Activated T-helper 9 cell treated with anti-CD3 and anti-CD28 coated beads, Interleukin-2, amount 50 U/mL, for 16 hours (primary cell): ENCODE measurements at regions not wholly inside any gene's neighbourhood (a gene's known extent, or its start where the extent isn't known, plus 50 kb on each side); places are given as distances from the start of the nearest gene placed in this dataset.

ENCODE experiments used
- DNase-seq: peaks from one replicate; pipeline ENCODE4 v3.0.0-alpha.2; 2020; ENCODE audit warnings: low read depth

GRCh38 chr7:25859412-25860274, 292.4 kb upstream of the NFE2L3 start:
- no peak for DNase-seq

DNA sequence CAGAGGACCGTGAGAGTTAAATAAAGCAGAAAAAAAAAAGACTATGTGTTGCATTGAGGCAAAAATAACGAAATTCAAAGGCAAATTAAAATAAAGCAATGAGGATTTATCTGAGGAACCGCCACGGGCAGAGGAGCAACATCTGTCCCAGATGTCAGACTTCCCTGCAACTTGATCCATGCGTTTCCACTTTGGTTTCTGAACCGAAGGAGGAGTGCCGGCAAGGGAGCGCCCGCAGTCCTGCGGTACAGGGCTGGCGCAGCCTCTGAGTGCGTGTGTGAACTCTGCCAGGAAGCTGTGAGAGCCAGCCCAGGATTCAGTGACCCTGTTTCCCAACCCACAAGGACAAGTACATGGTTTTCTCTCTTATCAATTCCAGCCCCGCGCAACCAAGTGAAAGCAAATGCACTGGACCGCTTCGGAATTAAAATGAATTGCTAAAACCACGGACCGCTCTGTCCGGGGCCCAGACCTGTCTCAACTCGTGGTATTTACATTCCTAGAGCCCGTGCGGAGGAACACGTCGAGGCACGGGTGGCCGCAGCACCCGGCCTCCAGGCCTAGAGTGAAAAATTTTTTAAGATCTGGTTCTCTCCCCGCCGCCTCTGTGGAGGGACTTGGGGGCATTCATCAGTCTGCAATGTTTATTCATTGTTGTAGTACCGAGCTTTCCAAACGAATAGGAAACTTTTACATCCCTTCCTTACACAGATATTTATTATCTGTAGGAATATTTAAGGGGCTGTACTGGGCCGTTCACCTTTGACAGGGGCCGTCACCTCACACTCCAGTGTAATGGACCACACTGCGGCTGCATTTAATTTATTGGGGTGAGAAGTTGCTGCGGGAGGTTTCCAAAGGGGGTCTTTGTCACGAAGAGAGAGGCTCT, 291.5 kb upstream of the NFE2L3 start:
- no peak for DNase-seq

- DNase-seq: no peak
Measured at GRCh38 chr7:25861164-25861496, 290.9 kb upstream of the NFE2L3 start.

DNA sequence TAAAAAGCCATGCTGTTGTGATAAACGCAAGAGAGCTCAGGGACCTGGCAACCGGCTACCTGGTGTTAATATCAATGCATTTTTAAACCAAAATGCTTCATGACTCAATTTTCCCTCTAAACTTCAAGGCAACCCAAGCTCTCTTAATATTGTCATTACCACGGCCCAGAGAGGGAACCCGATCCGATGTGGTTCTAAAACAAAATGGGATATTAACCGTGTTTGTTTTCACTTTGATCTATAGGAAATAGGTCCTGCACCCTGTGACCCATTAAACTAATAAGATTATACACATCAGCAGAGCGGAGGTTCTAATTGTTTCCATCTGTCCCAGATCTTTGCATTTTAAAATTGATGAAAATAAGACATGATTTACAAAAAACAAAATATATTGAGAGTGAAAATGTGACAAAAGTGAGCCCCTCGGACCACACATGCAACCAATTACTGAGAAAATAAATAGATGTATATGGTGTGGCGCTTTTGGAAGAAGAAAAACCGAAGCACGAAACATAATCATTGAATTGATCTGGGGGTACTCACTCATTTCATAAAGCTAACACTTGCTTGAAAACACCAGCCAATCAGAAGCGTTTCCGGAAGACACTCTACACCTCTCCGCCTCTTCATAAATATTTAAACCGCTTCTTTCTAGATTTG, 290.3 kb upstream of the NFE2L3 start:
- DNase-seq: no peak

DNA sequence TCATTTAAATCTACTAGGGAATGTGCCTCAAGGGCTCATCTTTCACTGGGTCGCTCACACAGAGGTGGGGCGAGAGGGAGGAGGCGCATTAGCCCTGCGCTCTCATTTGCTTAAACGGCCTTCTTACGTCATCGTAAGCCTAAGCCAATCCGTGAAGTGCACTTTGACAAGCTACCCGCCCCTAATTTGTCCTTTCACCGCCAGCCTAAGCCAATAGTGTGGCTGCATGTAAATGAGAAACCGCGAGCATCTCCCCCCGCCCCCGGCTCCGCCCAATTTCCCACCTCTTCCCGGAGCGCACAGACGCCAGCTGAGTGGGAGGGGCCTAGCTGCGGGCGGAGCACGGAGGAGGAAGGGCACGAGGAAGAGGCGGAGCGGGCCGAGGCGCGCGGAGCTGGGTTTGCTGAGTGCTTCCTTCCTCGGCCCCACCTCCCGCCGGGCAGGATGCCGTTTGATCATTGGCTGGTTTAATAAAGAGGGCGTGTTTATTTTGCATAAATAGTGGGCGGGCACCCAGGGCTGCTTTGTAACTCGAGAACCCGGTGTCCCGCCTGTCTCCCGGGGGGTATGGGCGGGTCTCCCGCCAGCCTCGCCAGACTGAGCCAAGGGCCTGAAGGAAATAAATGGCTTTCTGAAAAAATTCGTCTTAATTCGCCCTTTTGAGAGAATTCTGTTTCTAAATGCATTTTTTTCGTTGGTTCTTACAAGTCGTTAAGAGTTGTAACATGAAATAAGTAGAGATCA, 289.6 kb upstream of the NFE2L3 start:
- DNase-seq: peak; percentile 67

GRCh38 chr7:25863005-25863728, 288.8 kb upstream of the NFE2L3 start:
- DNase-seq: no peak

- DNase-seq: no peak
Measured at GRCh38 chr7:25863729-25864110, 288.3 kb upstream of the NFE2L3 start.

DNA sequence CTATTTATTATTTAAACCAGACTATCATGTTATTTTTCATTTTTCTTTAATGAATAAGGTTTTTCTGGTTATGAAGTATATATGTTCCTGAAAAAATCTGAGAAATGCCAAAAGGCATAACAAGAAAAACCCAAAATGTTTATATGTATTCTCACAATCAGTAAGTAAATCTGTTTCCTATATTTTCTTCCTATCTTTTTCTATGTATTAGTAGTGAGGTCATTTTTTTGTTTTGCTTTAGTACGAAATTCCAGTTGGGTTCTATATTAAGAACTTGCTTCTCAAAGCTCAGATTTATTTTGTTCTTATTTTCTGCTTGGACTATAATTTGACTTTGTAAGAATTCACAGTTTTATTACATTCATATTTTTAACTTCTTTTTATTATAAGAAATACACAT, 287.5 kb upstream of the NFE2L3 start:
- DNase-seq: no peak

DNA sequence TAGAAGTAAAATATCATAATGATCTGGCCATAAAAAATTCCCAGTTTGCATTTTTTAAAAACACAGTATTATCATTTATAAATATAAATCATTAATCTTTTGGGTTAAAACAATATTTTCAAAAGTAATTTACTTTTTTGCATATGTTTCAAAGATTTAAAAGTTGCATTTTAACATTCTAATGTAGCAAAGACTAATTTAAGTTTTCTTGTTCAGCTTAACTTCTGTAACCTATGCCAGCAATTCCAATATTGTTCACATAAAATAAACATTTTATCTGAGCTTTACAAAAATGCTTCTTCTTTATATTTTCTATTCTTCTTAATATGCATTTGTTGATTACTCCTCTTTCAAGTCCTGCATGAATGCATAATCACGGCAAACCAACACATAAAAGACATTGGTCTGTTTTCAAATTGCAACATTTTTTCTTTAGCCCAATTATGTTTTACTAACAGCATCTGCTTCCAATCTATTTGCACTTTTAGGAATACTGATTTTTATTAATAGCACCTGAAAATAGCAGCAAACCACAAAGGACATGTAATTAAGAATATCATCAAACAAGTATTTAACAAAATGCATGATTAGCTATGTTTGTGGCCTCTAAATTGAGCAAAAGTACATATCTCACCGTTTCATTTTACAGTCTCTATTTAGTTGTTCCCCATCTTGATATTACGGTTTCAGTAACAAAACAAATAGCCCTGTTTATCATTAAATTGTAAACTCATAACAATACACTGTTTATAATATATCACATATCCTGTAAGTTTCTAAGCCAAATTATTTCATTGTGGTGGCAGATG, 286.9 kb upstream of the NFE2L3 start:
- DNase-seq: no peak

- DNase-seq: no peak
Measured at GRCh38 chr7:25868509-25868908, 283.5 kb upstream of the NFE2L3 start.

DNA sequence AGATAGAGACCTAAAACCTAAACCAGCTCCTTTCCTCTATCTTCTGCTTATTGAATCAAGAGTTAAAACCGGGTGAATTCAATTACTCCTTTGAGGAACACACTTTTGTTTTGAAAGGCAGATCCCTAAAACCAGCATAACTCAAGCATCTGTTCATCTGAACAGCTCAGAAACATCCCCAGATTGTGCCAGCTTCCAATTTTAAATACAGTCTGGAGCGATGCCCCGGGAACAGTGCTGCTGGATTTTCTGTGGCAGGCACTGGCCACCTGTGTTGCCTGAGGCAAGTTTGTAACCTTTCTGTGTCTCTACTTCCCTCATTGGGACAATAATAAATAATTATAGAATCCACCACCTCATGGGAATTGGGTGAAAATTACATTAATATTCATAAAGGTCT, 281.4 kb upstream of the NFE2L3 start:
- no peak for DNase-seq

- no peak for DNase-seq
Measured at GRCh38 chr7:25876092-25876491, 275.9 kb upstream of the NFE2L3 start.

GRCh38 chr7:25877802-25878789, 273.9 kb upstream of the NFE2L3 start:
- DNase-seq: no peak

DNA sequence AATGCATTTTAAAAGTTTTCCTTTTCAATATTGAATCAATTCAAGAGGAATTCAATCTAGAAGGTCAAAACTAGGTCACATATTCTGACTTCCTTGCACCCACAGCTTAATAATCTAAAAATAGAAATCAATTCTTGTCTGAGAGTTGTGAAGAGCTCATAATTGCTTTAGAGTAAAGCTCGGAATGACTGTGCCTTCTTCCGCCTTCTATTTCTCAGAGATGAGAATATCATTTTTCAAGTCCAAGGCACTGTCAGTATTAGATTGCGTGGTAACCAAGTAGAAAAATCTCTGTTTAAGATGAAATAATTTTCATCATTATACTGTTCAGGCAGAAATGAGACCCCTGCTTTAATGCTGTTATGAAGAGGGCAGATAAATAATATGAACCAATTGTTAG, 272.2 kb upstream of the NFE2L3 start:
- DNase-seq: no peak

DNA sequence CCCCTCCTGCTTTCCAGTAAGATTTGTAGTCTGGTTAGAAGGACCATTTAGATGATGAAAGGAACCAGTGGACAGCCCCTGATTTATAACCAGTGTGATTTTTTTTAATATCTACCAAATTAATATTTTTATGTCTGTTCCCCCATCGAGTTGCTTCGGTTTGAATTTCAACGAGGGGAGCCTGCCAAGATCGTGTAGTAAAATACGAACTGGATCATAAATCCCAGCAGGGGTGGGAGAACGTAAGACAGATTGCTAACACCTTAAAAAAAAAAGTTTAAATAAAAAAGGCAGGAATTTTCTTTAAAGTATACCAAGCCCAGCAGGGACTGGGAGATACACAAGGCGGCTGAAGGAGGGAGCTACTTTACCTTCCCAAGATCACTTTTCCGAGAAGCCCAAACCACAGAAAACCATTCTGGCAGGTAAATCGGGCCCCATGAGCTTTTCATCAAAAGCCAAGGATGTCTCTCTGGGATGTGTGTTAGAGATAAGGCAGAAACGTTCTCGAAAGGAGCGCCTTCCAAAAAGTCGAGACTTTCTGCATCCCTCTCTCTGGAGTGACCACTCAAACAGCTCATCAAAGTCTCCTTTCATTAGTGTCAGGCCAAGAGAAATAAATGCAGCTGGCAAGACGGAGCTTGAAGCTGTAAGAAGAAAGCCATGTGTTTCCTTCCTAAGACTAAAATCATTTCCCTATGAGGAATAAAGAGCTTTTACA, 270.5 kb upstream of the NFE2L3 start:
- DNase-seq: no peak

GRCh38 chr7:25882151-25882773, 269.7 kb upstream of the NFE2L3 start:
- DNase-seq: no peak

GRCh38 chr7:25884265-25884828, 267.7 kb upstream of the NFE2L3 start:
- DNase-seq: no peak

DNA sequence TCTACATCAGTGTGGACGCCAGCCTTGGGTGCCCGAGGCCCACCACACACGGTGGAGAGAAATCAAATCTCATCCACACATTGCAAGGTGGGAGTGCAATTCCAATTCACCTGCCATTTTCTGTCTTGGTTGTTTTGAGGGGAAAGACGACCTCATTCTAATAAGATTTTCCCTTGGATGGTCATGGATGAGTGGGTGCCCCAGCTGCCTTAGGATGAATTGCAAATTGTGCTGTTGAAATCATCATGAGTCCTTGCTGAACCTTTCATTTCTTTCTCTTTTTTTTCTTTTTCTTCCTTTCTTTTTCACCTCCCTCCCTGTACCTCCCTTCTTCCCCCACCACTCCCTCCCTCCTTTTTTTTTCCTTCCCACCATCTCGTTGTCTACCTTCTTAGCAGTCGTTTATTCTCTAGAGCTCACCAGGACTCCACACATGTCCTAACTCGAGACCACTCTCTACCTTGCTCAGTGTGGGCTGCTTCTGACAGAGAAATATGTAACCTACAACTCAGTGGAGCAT, 266.9 kb upstream of the NFE2L3 start:
- DNase-seq: no peak
